Neural progenitor cell (in vitro differentiated cells): ENCODE measurements at regions not wholly inside any gene's neighbourhood (a gene's known extent, or its start where the extent isn't known, plus 50 kb on each side); places are given as distances from the start of the nearest gene placed in this dataset.
"Not testable (repeated sequence)": the region's sequence is repeated elsewhere in the genome, so short reads cannot be mapped to it uniquely, and the experiment has no call there.

Experiments used
- EZH2 ChIP-seq: fragments of 200-600 bp; sonication (generic); IDR thresholded peaks from 2 replicates; pipeline ENCODE4 v1.6.1; 2017; ENCODE audit warnings: antibody characterized with exemption, mild to moderate bottlenecking, moderate library complexity
- EZH2phosphoT487 ChIP-seq: fragments of 200-600 bp; sonication (generic); IDR thresholded peaks from 2 replicates; pipeline ENCODE4 v1.6.1; 2017; ENCODE audit warnings: antibody characterized with exemption
- TF ChIP-seq, protein P1 (sequence below): fragments of 200-600 bp; sonication (generic); IDR thresholded peaks from 2 replicates; pipeline ENCODE4 v1.5.1; 2017; ENCODE audit warnings: antibody characterized with exemption, mild to moderate bottlenecking

- not testable (repeated sequence) for TF ChIP-seq EZH2, EZH2phosphoT487
- TF ChIP-seq, protein P1, sequence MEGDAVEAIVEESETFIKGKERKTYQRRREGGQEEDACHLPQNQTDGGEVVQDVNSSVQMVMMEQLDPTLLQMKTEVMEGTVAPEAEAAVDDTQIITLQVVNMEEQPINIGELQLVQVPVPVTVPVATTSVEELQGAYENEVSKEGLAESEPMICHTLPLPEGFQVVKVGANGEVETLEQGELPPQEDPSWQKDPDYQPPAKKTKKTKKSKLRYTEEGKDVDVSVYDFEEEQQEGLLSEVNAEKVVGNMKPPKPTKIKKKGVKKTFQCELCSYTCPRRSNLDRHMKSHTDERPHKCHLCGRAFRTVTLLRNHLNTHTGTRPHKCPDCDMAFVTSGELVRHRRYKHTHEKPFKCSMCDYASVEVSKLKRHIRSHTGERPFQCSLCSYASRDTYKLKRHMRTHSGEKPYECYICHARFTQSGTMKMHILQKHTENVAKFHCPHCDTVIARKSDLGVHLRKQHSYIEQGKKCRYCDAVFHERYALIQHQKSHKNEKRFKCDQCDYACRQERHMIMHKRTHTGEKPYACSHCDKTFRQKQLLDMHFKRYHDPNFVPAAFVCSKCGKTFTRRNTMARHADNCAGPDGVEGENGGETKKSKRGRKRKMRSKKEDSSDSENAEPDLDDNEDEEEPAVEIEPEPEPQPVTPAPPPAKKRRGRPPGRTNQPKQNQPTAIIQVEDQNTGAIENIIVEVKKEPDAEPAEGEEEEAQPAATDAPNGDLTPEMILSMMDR, result not testable (repeated sequence)
These were observed 140.7 kb downstream of the SPATA31A7 start for GRCh38 chr9:61330342-61331092.
